Natural killer cell (primary cell): ENCODE measurements at regions not wholly inside any gene's neighbourhood (a gene's known extent, or its start where the extent isn't known, plus 50 kb on each side); places are given as distances from the start of the nearest gene placed in this dataset.

ENCODE experiments used
- ATAC-seq, 3 donors: fragments of 150-1000 bp in 2 of 3; fragments of 200-7000 bp in 1 of 3; cut with Tn5 transposase; 1 replicate in 1 of 3; 2 replicates in 2 of 3; pipeline ENCODE4 v1.10.0; 2021; ENCODE audit warnings: mild to moderate bottlenecking in 2 of 3, moderate library complexity in 2 of 3
- DNase-seq, 2 donors: peaks; one replicate each; pipeline versions ENCODE4 v3.0.0 to v3.0.0-alpha.2; 2013 to 2021; ENCODE audit warnings: mixed read lengths in 1 of 2
- H3K27ac ChIP-seq: one replicate; pipeline ENCODE4 v1.5.1; 2013; ENCODE audit warnings: mild to moderate bottlenecking, low read length
- H3K27me3 ChIP-seq: one replicate; pipeline ENCODE4 v1.6.1; 2013; ENCODE audit warnings: low read length; ENCODE audit not compliant: control insufficient read depth, insufficient read depth
- H3K36me3 ChIP-seq: one replicate; pipeline ENCODE4 v1.6.1; 2013; ENCODE audit warnings: low read length; ENCODE audit not compliant: control insufficient read depth, insufficient read depth
- H3K4me1 ChIP-seq: one replicate; pipeline ENCODE4 v1.6.1; 2013; ENCODE audit warnings: low read length; ENCODE audit not compliant: control insufficient read depth, insufficient read depth
- H3K4me3 ChIP-seq: one replicate; pipeline ENCODE4 v1.5.1; 2013; ENCODE audit warnings: low read length
- H3K9me3 ChIP-seq: one replicate; pipeline ENCODE4 v1.6.1; 2013; ENCODE audit warnings: low read length; ENCODE audit not compliant: control insufficient read depth, insufficient read depth
- H3K27ac Mint-ChIP-seq, 2 donors: one replicate each; pipeline ENCODE4 v1.8.0; 2022; ENCODE audit warnings: mild to moderate bottlenecking in 2 of 2, mixed read lengths in 2 of 2, moderate library complexity in 1 of 2
- H3K27me3 Mint-ChIP-seq, 2 donors: one replicate each; pipeline ENCODE4 v1.8.0; 2022; ENCODE audit warnings: low read depth in 2 of 2, mixed read lengths in 2 of 2
- H3K36me3 Mint-ChIP-seq: one replicate; pipeline ENCODE4 v1.8.0; 2022; ENCODE audit warnings: mixed read lengths
- H3K4me1 Mint-ChIP-seq, 2 donors: one replicate each; pipeline ENCODE4 v1.8.0; 2022; ENCODE audit warnings: mixed read lengths in 2 of 2
- H3K4me3 Mint-ChIP-seq: one replicate; pipeline ENCODE4 v1.8.0; 2022; ENCODE audit warnings: mild to moderate bottlenecking, moderate library complexity, mixed read lengths
- H3K9me3 Mint-ChIP-seq, 2 donors: one replicate each; pipeline ENCODE4 v1.8.0; 2022; ENCODE audit warnings: mixed read lengths in 2 of 2
- WGBS: methylation state at CpG from one replicate; pipeline ENCODE4 v1.1.7; 2013; ENCODE audit warnings: missing lambda C conversion rate; ENCODE audit not compliant: insufficient coverage; 5-methylcytosine and 5-hydroxymethylcytosine counted together
- intact Hi-C: fragments of 100-400 bp; cut with micrococcal nuclease; formaldehyde crosslinking; loops from one replicate; pipeline ENCODE4 v1.14.2; 2022
- TF ChIP-seq, protein P1 (sequence below): fragments of 200-600 bp; IDR thresholded peaks from one replicate; pipeline ENCODE4 v1.8.0; 2022; ENCODE audit warnings: antibody characterized with exemption

DNA sequence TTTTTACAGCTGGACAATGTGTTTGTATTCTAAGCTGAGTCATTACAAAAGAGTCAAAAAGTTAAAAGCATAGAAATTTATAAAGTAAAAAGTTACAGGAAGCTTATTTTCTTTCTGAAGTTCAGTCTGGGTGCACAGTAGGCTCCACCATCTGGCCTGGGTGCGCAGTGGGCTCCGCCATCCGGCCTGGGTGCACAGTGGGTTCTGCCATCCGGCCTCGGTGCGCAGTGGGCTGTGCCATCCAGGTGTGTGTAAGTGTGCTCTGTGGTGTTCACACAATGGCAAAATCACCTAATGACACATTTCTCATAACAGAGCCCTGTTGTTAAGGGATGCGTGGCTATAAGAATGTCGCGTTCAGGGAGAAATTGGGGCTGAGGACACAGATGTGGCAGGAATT lies 195.5 kb downstream of the ANKRD30B start:
- Mint-ChIP-seq H3K4me3 (no peak overlapping the region), H3K27ac (no peak overlapping the region), H3K27me3 (no peaks in the 10 kb centered on the region), H3K4me1 (no peaks in the 10 kb centered on the region), H3K36me3 (no peaks in the 10 kb centered on the region), H3K9me3 (no peaks in the 10 kb centered on the region)
- no peaks in the 10 kb centered on the region for H3K9me3 ChIP-seq
- no peak for ATAC-seq
- no peaks in the 10 kb centered on the region for H3K27me3 ChIP-seq
- DNase-seq: no peak
- TF ChIP-seq, protein P1, sequence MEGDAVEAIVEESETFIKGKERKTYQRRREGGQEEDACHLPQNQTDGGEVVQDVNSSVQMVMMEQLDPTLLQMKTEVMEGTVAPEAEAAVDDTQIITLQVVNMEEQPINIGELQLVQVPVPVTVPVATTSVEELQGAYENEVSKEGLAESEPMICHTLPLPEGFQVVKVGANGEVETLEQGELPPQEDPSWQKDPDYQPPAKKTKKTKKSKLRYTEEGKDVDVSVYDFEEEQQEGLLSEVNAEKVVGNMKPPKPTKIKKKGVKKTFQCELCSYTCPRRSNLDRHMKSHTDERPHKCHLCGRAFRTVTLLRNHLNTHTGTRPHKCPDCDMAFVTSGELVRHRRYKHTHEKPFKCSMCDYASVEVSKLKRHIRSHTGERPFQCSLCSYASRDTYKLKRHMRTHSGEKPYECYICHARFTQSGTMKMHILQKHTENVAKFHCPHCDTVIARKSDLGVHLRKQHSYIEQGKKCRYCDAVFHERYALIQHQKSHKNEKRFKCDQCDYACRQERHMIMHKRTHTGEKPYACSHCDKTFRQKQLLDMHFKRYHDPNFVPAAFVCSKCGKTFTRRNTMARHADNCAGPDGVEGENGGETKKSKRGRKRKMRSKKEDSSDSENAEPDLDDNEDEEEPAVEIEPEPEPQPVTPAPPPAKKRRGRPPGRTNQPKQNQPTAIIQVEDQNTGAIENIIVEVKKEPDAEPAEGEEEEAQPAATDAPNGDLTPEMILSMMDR: no peak
- WGBS: 95% methylated on average over 6 of the region's 9 CpGs
- no peaks in the 10 kb centered on the region for H3K4me1 ChIP-seq
- H3K27ac ChIP-seq: no peak overlapping the region
- H3K36me3 ChIP-seq: no peaks in the 10 kb centered on the region
- H3K4me3 ChIP-seq: no peak overlapping the region
- intact Hi-C loops: no loop called here

DNA sequence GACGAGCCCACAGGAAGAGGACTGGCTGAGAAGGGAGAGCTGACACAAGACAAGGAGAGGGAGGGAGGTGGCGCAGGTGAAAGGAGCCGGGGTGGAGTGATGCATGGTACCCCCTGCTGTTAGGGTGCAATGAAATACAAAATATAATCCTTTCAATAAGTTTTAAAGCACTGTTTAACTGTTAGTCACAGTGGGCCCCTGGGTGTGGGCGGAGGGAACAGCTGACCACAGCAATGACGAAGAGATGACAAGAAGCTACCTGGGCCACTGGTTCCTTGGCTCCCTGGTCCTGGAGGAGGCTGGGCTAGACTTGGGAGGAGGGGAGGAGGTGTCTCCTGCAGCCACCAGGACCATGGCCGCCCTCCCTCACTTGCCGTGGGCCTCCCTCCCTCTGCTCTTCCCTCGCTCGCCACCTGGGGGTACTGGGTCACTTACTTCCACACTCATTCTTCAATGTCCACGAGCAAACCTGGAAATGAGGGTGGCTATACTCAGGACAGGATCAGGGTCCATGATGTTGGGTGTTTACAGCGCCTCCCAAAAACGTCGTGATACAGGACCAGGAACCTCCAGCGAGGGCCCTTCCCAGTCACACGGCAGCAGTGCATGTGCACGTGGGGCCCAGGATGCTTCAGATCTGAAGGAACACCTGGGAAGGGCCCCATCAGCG lies 196.1 kb downstream of the ANKRD30B start:
- no peak for ATAC-seq
- WGBS: 85% methylated on average over 15 of the region's 17 CpGs
- no peaks in the 10 kb centered on the region for H3K4me1 Mint-ChIP-seq
- no peak for DNase-seq
- Histone ChIP-seq H3K4me1 (no peaks in the 10 kb centered on the region), H3K4me3 (no peak overlapping the region), H3K27ac (no peak overlapping the region), H3K9me3 (no peaks in the 10 kb centered on the region), H3K36me3 (no peaks in the 10 kb centered on the region), H3K27me3 (no peaks in the 10 kb centered on the region)
- H3K36me3 Mint-ChIP-seq: no peaks in the 10 kb centered on the region
- H3K4me3 Mint-ChIP-seq: no peak overlapping the region
- H3K27me3 Mint-ChIP-seq: no peaks in the 10 kb centered on the region
- no peaks in the 10 kb centered on the region for H3K9me3 Mint-ChIP-seq
- intact Hi-C loops: no loop called here
- TF ChIP-seq, protein P1: no peak
- no peak overlapping the region for H3K27ac Mint-ChIP-seq

DNA sequence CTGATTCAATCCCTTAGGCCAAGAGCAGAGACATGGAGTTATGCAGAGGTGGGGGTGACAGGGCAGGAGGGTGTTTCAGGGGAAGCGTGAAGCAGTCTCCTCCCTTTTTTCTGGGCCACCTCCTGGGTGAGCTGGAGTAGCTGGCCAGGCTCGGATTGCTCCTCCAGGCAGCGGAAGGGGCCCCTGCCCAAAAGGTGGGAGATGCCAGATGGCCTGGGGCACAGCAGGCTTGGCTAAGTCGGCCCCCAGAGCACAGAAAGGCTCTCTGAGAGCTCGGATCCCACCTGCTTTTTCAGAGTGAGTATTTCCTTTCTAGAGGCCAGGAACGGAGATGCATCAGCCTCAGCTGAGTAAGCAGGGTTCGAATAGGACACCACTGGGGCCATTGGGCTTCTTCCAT lies 196.9 kb downstream of the ANKRD30B start:
- H3K4me3 ChIP-seq: no peak overlapping the region
- H3K9me3 ChIP-seq: no peaks in the 10 kb centered on the region
- no peaks in the 10 kb centered on the region for H3K36me3 Mint-ChIP-seq
- H3K4me1 Mint-ChIP-seq: no peaks in the 10 kb centered on the region
- no peaks in the 10 kb centered on the region for H3K36me3 ChIP-seq
- TF ChIP-seq, protein P1: no peak
- no peaks in the 10 kb centered on the region for H3K9me3 Mint-ChIP-seq
- WGBS: 72% methylated on average over 7 of the region's 7 CpGs
- ATAC-seq (no peak), DNase-seq (no peak)
- H3K27me3 Mint-ChIP-seq: no peaks in the 10 kb centered on the region
- H3K4me3 Mint-ChIP-seq: no peak overlapping the region
- H3K27me3 ChIP-seq: no peaks in the 10 kb centered on the region
- no peak overlapping the region for H3K27ac ChIP-seq
- no peaks in the 10 kb centered on the region for H3K4me1 ChIP-seq
- intact Hi-C loops: no loop called here
- H3K27ac Mint-ChIP-seq: no peak overlapping the region

DNA sequence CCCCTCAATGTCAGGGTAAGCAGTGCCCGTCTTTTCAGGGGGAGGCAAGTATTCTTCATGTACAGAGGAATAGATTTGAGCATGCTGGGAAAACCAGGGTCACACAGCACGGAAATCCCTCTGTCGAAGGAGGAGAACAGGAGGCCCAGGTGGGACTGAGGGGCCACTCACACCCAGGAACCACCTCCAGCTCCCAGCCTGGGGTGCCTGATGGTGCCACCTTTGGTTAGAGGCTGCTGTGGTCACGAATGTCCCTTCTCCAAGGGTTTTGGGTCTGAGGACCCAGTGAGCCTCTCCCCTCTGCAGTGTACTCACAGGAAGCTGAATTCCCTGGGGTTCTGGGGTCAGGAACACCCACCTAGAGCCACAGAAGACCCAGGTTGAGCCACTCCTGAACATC lies 197.3 kb downstream of the ANKRD30B start:
- no peaks in the 10 kb centered on the region for H3K27me3 Mint-ChIP-seq
- no peaks in the 10 kb centered on the region for H3K4me1 ChIP-seq
- WGBS: 74% methylated on average over 4 of the region's 4 CpGs
- no peaks in the 10 kb centered on the region for H3K27me3 ChIP-seq
- H3K4me3 ChIP-seq: no peak overlapping the region
- no peaks in the 10 kb centered on the region for H3K4me1 Mint-ChIP-seq
- no peak for DNase-seq
- TF ChIP-seq, protein P1: no peak
- intact Hi-C loops: no loop called here
- no peaks in the 10 kb centered on the region for H3K36me3 Mint-ChIP-seq
- H3K4me3 Mint-ChIP-seq: no peak overlapping the region
- H3K36me3 ChIP-seq: no peaks in the 10 kb centered on the region
- ATAC-seq: no peak
- no peaks in the 10 kb centered on the region for H3K9me3 Mint-ChIP-seq
- no peak overlapping the region for H3K27ac ChIP-seq
- no peak overlapping the region for H3K27ac Mint-ChIP-seq
- H3K9me3 ChIP-seq: no peaks in the 10 kb centered on the region
